ENCODE measurements at regions not wholly inside any gene's neighbourhood (a gene's known extent, or its start where the extent isn't known, plus 50 kb on each side); places are given as distances from the start of the nearest gene placed in this dataset.

- H3K4me3 ChIP-seq = no peak overlapping the region
- no peaks in the 10 kb centered on the region for H3K4me1 ChIP-seq
- H3K27me3 ChIP-seq = no peaks in the 10 kb centered on the region
- H3K9me3 ChIP-seq = no peaks in the 10 kb centered on the region
- H3K27ac ChIP-seq = no peak overlapping the region
- no peak for DNase-seq
- WGBS, 5 donors = 81 to 100% (median 91%) methylated on average over 1 of the region's 1 CpG
- intact Hi-C loops (cut with DNase I; ENCODE audit: low total_unique reads) = no loop called here
- no peak for TF ChIP-seq EP300 (IDR thresholded peaks at IDR 0.05)
- TF ChIP-seq POLR2A (IDR thresholded peaks at IDR 0.05) = no peak
- TF ChIP-seq, protein P1, sequence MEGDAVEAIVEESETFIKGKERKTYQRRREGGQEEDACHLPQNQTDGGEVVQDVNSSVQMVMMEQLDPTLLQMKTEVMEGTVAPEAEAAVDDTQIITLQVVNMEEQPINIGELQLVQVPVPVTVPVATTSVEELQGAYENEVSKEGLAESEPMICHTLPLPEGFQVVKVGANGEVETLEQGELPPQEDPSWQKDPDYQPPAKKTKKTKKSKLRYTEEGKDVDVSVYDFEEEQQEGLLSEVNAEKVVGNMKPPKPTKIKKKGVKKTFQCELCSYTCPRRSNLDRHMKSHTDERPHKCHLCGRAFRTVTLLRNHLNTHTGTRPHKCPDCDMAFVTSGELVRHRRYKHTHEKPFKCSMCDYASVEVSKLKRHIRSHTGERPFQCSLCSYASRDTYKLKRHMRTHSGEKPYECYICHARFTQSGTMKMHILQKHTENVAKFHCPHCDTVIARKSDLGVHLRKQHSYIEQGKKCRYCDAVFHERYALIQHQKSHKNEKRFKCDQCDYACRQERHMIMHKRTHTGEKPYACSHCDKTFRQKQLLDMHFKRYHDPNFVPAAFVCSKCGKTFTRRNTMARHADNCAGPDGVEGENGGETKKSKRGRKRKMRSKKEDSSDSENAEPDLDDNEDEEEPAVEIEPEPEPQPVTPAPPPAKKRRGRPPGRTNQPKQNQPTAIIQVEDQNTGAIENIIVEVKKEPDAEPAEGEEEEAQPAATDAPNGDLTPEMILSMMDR (IDR thresholded peaks at IDR 0.05) = no peak
- no peak for TF ChIP-seq POLR2AphosphoS5 (IDR thresholded peaks at IDR 0.05)
- no peaks in the 10 kb centered on the region for H3K36me3 ChIP-seq
Measured at GRCh38 chr2:185306119-185306518, 432.5 kb upstream of the FSIP2 start.

- 35 to 60% (median 43%) methylated on average over 2 of the region's 2 CpGs for WGBS, 5 donors
- TF ChIP-seq, protein P1 (IDR thresholded peaks at IDR 0.05) = no peak
- TF ChIP-seq POLR2A (IDR thresholded peaks at IDR 0.05) = no peak
- no peak for TF ChIP-seq EP300 (IDR thresholded peaks at IDR 0.05)
- TF ChIP-seq POLR2AphosphoS5 (IDR thresholded peaks at IDR 0.05) = no peak
- Histone ChIP-seq H3K36me3 (no peaks in the 10 kb centered on the region), H3K27ac (no peak overlapping the region), H3K4me1 (no peaks in the 10 kb centered on the region), H3K27me3 (no peaks in the 10 kb centered on the region), H3K9me3 (no peaks in the 10 kb centered on the region), H3K4me3 (no peak overlapping the region)
- DNase-seq = no peak
- intact Hi-C loops (cut with DNase I; ENCODE audit: low total_unique reads) = no loop called here
Measured at GRCh38 chr2:185316383-185316782, 422.2 kb upstream of the FSIP2 start.

GRCh38 chr2:185318271-185318724 is 420.3 kb upstream of the FSIP2 start:
- Histone ChIP-seq H3K4me1 (no peaks in the 10 kb centered on the region), H3K9me3 (no peaks in the 10 kb centered on the region), H3K27me3 (no peaks in the 10 kb centered on the region), H3K27ac (no peak overlapping the region), H3K4me3 (no peak overlapping the region), H3K36me3 (no peaks in the 10 kb centered on the region)
- WGBS, 5 donors = 17 to 42% (median 23%) methylated on average over 2 of the region's 2 CpGs
- DNase-seq = no peak
- TF ChIP-seq POLR2AphosphoS5 (IDR thresholded peaks at IDR 0.05) = no peak
- TF ChIP-seq, protein P1 (IDR thresholded peaks at IDR 0.05) = no peak
- TF ChIP-seq POLR2A (IDR thresholded peaks at IDR 0.05) = no peak
- TF ChIP-seq EP300 (IDR thresholded peaks at IDR 0.05) = no peak
- intact Hi-C loops (cut with DNase I; ENCODE audit: low total_unique reads) = no loop called here

DNA sequence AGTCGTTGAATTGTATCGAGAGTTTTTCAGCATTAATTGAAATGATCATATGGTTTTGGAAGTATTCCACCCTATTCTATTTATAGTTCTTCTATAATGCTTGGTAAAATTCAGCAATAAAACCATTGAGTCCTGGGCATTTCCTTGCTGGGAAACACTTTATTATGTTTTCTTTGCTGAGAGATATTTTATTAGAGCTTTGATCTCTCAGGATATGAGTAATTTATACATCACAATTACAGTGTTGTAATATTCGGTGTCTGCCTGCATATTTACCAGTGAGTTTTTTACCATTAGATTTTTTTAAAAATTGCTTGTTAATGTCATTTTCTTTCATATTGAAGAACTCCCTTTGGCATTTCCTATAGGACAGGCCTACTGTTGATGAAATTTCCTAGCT is 402.7 kb upstream of the FSIP2 start:
- WGBS, 5 donors = 79 to 85% (median 83%) methylated on average over 3 of the region's 3 CpGs
- H3K27me3 ChIP-seq = no peaks in the 10 kb centered on the region
- intact Hi-C loops (cut with DNase I; ENCODE audit: low total_unique reads) = no loop called here
- peaks cover 0 to 6% (median 2%) of the 10 kb centered on the region in 4 donors for H3K9me3 ChIP-seq
- no peak overlapping the region for H3K27ac ChIP-seq
- TF ChIP-seq, protein P1 (IDR thresholded peaks at IDR 0.05) = no peak
- DNase-seq = no peak
- no peak overlapping the region for H3K4me3 ChIP-seq
- no peaks in the 10 kb centered on the region for H3K4me1 ChIP-seq
- H3K36me3 ChIP-seq = no peaks in the 10 kb centered on the region

All from stomach (tissue), 8 donors.